Central memory CD8-positive, alpha-beta T cell (primary cell): ENCODE measurements at regions not wholly inside any gene's neighbourhood (a gene's known extent, or its start where the extent isn't known, plus 50 kb on each side); places are given as distances from the start of the nearest gene placed in this dataset.

ENCODE experiments used
- ATAC-seq: fragments of 150-1000 bp; cut with Tn5 transposase; replicated peaks from 2 replicates; pipeline ENCODE4 v1.10.0; 2022; ENCODE audit warnings: mild to moderate bottlenecking, moderate FRiP score, moderate number of reproducible peaks; ENCODE audit not compliant: poor library complexity, severe bottlenecking; ENCODE audit errors: extremely low read depth
- DNase-seq, 2 donors: peaks; one replicate each; pipeline ENCODE4 v3.0.0; 2021; ENCODE audit warnings: low spot score in 2 of 2
- H3K27ac Mint-ChIP-seq: one replicate; pipeline ENCODE4 v1.8.0; 2022; ENCODE audit warnings: low read depth, mild to moderate bottlenecking, moderate library complexity, mixed read lengths
- H3K27me3 Mint-ChIP-seq: one replicate; pipeline ENCODE4 v1.8.0; 2022; ENCODE audit warnings: mixed read lengths
- H3K36me3 Mint-ChIP-seq: one replicate; pipeline ENCODE4 v1.8.0; 2022; ENCODE audit warnings: mild to moderate bottlenecking, moderate library complexity, mixed read lengths; ENCODE audit not compliant: insufficient read depth
- H3K4me1 Mint-ChIP-seq: one replicate; pipeline ENCODE4 v1.8.0; 2022; ENCODE audit warnings: mixed read lengths
- H3K4me3 Mint-ChIP-seq: one replicate; pipeline ENCODE4 v1.8.0; 2022; ENCODE audit warnings: mild to moderate bottlenecking, moderate library complexity, mixed read lengths
- H3K9me3 Mint-ChIP-seq: one replicate; pipeline ENCODE4 v1.8.0; 2022; ENCODE audit warnings: mixed read lengths

GRCh38 chr5:156149213-156149612 lies 177.8 kb upstream of the SGCD start:
- no peak overlapping the region for H3K27ac Mint-ChIP-seq
- no peak for ATAC-seq
- no peak for DNase-seq
- no peaks in the 10 kb centered on the region for H3K4me1 Mint-ChIP-seq
- no peak overlapping the region for H3K4me3 Mint-ChIP-seq
- no peaks in the 10 kb centered on the region for H3K9me3 Mint-ChIP-seq
- no peaks in the 10 kb centered on the region for H3K27me3 Mint-ChIP-seq
- H3K36me3 Mint-ChIP-seq = no peaks in the 10 kb centered on the region

- no peaks in the 10 kb centered on the region for H3K36me3 Mint-ChIP-seq
- DNase-seq = no peak
- no peaks in the 10 kb centered on the region for H3K9me3 Mint-ChIP-seq
- H3K4me3 Mint-ChIP-seq = no peak overlapping the region
- no peak overlapping the region for H3K27ac Mint-ChIP-seq
- peaks cover 7% of the 10 kb centered on the region for H3K27me3 Mint-ChIP-seq
- H3K4me1 Mint-ChIP-seq = no peaks in the 10 kb centered on the region
- no peak for ATAC-seq
Observed at GRCh38 chr5:156153602-156154001, 173.4 kb upstream of the SGCD start.

GRCh38 chr5:156154757-156155156 lies 172.2 kb upstream of the SGCD start:
- ATAC-seq (no peak), DNase-seq (no peak)
- Mint-ChIP-seq H3K4me3 (no peak overlapping the region), H3K36me3 (no peaks in the 10 kb centered on the region), H3K27me3 (peaks cover 7% of the 10 kb centered on the region), H3K9me3 (no peaks in the 10 kb centered on the region), H3K4me1 (no peaks in the 10 kb centered on the region), H3K27ac (no peak overlapping the region)

- DNase-seq = no peak
- Mint-ChIP-seq H3K4me3 (no peak overlapping the region), H3K27me3 (peaks cover 7% of the 10 kb centered on the region), H3K4me1 (no peaks in the 10 kb centered on the region), H3K27ac (no peak overlapping the region), H3K9me3 (no peaks in the 10 kb centered on the region), H3K36me3 (no peaks in the 10 kb centered on the region)
- ATAC-seq = no peak
Observed at GRCh38 chr5:156155598-156155997, 171.4 kb upstream of the SGCD start.

GRCh38 chr5:156164306-156164705 lies 162.7 kb upstream of the SGCD start:
- Mint-ChIP-seq H3K36me3 (no peaks in the 10 kb centered on the region), H3K4me1 (no peaks in the 10 kb centered on the region), H3K4me3 (no peak overlapping the region), H3K27me3 (peaks cover 7% of the 10 kb centered on the region), H3K9me3 (no peaks in the 10 kb centered on the region), H3K27ac (no peak overlapping the region)
- DNase-seq = no peak
- no peak for ATAC-seq

GRCh38 chr5:156169495-156169894 lies 157.5 kb upstream of the SGCD start:
- ATAC-seq (no peak), DNase-seq (no peak)
- Mint-ChIP-seq H3K36me3 (no peaks in the 10 kb centered on the region), H3K4me3 (no peak overlapping the region), H3K27me3 (peaks cover 2% of the 10 kb centered on the region), H3K9me3 (no peaks in the 10 kb centered on the region), H3K4me1 (no peaks in the 10 kb centered on the region), H3K27ac (no peak overlapping the region)

GRCh38 chr5:156170351-156170961 lies 156.5 kb upstream of the SGCD start:
- no peak for DNase-seq
- no peaks in the 10 kb centered on the region for H3K9me3 Mint-ChIP-seq
- no peak overlapping the region for H3K27ac Mint-ChIP-seq
- no peak for ATAC-seq
- no peaks in the 10 kb centered on the region for H3K4me1 Mint-ChIP-seq
- no peaks in the 10 kb centered on the region for H3K36me3 Mint-ChIP-seq
- H3K4me3 Mint-ChIP-seq = no peak overlapping the region
- no peaks in the 10 kb centered on the region for H3K27me3 Mint-ChIP-seq

- no peak for ATAC-seq
- Mint-ChIP-seq H3K27me3 (no peaks in the 10 kb centered on the region), H3K27ac (no peak overlapping the region), H3K4me1 (no peaks in the 10 kb centered on the region), H3K4me3 (no peak overlapping the region), H3K9me3 (no peaks in the 10 kb centered on the region), H3K36me3 (no peaks in the 10 kb centered on the region)
- DNase-seq = no peak
Observed at GRCh38 chr5:156174225-156174624, 152.7 kb upstream of the SGCD start.

GRCh38 chr5:156178117-156178516 lies 148.8 kb upstream of the SGCD start:
- no peaks in the 10 kb centered on the region for H3K4me1 Mint-ChIP-seq
- ATAC-seq (no peak), DNase-seq (no peak)
- H3K9me3 Mint-ChIP-seq = no peaks in the 10 kb centered on the region
- H3K27ac Mint-ChIP-seq = no peak overlapping the region
- H3K27me3 Mint-ChIP-seq = no peaks in the 10 kb centered on the region
- no peaks in the 10 kb centered on the region for H3K36me3 Mint-ChIP-seq
- no peak overlapping the region for H3K4me3 Mint-ChIP-seq

- no peak overlapping the region for H3K4me3 Mint-ChIP-seq
- no peak for DNase-seq
- no peak overlapping the region for H3K27ac Mint-ChIP-seq
- no peaks in the 10 kb centered on the region for H3K27me3 Mint-ChIP-seq
- no peak for ATAC-seq
- H3K9me3 Mint-ChIP-seq = no peaks in the 10 kb centered on the region
- H3K4me1 Mint-ChIP-seq = no peaks in the 10 kb centered on the region
- H3K36me3 Mint-ChIP-seq = peaks cover 2% of the 10 kb centered on the region
Observed at GRCh38 chr5:156181656-156182055, 145.3 kb upstream of the SGCD start.

GRCh38 chr5:156182174-156182967 lies 144.6 kb upstream of the SGCD start:
- ATAC-seq (no peak), DNase-seq (no peak)
- H3K27me3 Mint-ChIP-seq = no peaks in the 10 kb centered on the region
- no peak overlapping the region for H3K27ac Mint-ChIP-seq
- peaks cover 2% of the 10 kb centered on the region for H3K36me3 Mint-ChIP-seq
- H3K4me1 Mint-ChIP-seq = no peaks in the 10 kb centered on the region
- no peak overlapping the region for H3K4me3 Mint-ChIP-seq
- no peaks in the 10 kb centered on the region for H3K9me3 Mint-ChIP-seq

GRCh38 chr5:156186760-156187159 lies 140.2 kb upstream of the SGCD start:
- Mint-ChIP-seq H3K36me3 (peaks cover 3% of the 10 kb centered on the region), H3K27me3 (no peaks in the 10 kb centered on the region), H3K27ac (no peak overlapping the region), H3K4me1 (no peaks in the 10 kb centered on the region), H3K4me3 (no peak overlapping the region), H3K9me3 (no peaks in the 10 kb centered on the region)
- ATAC-seq (no peak), DNase-seq (no peak)

GRCh38 chr5:156188016-156188415 lies 138.9 kb upstream of the SGCD start:
- Mint-ChIP-seq H3K4me1 (no peaks in the 10 kb centered on the region), H3K27ac (no peak overlapping the region), H3K36me3 (peaks cover 3% of the 10 kb centered on the region), H3K27me3 (no peaks in the 10 kb centered on the region), H3K4me3 (no peak overlapping the region), H3K9me3 (no peaks in the 10 kb centered on the region)
- ATAC-seq (no peak), DNase-seq (no peak)
